ENCODE measurements at regions not wholly inside any gene's neighbourhood (a gene's known extent, or its start where the extent isn't known, plus 50 kb on each side); places are given as distances from the start of the nearest gene placed in this dataset.

- Histone ChIP-seq H3K4me3 (ENCODE audit: low read length) (no peak overlapping the region), H3K9me3 (ENCODE audit: control insufficient read depth, insufficient read depth, low read length) (no peaks in the 10 kb centered on the region), H3K79me2 (ENCODE audit: control insufficient read depth, low read length) (no peaks in the 10 kb centered on the region), H3K36me3 (ENCODE audit: control insufficient read depth, low read length) (no peaks in the 10 kb centered on the region), H3K4me1 (ENCODE audit: control insufficient read depth, low read length) (no peaks in the 10 kb centered on the region), H3K4me2 (ENCODE audit: low read length) (no peak overlapping the region), H3K27me3 (ENCODE audit: control insufficient read depth, low read length) (no peaks in the 10 kb centered on the region), H3K9me2 (replicated peaks; ENCODE audit: control insufficient read depth, low read length) (no peaks in the 10 kb centered on the region; the same call in 1 of the 2 replicates), H4K20me1 (ENCODE audit: control insufficient read depth, insufficient read depth, low read depth, low read length) (no peaks in the 10 kb centered on the region), H3K27ac (ENCODE audit: low read depth, low read length) (no peak overlapping the region), H3F3A (ENCODE audit: control insufficient read depth, insufficient read depth) (no peaks in the 10 kb centered on the region)
- TF ChIP-seq EZH2phosphoT487 (IDR thresholded peaks at IDR 0.05; ENCODE audit: borderline replicate concordance, low read length) = no peak
Measured at GRCh38 chr3:73874161-73874560, 249.4 kb upstream of the PDZRN3 start.

GRCh38 chr3:73868688-73869315 lies 244.1 kb upstream of the PDZRN3 start:
- Histone ChIP-seq H3K4me1 (ENCODE audit: control insufficient read depth, low read length) (no peaks in the 10 kb centered on the region), H4K20me1 (ENCODE audit: control insufficient read depth, insufficient read depth, low read depth, low read length) (no peaks in the 10 kb centered on the region), H3K4me3 (ENCODE audit: low read length) (no peak overlapping the region), H3K27me3 (ENCODE audit: control insufficient read depth, low read length) (no peaks in the 10 kb centered on the region), H3K4me2 (ENCODE audit: low read length) (no peak overlapping the region), H3F3A (ENCODE audit: control insufficient read depth, insufficient read depth) (no peaks in the 10 kb centered on the region), H3K79me2 (ENCODE audit: control insufficient read depth, low read length) (no peaks in the 10 kb centered on the region), H3K9me2 (replicated peaks; ENCODE audit: control insufficient read depth, low read length) (no peaks in the 10 kb centered on the region), H3K9me3 (ENCODE audit: control insufficient read depth, insufficient read depth, low read length) (no peaks in the 10 kb centered on the region), H3K27ac (ENCODE audit: low read depth, low read length) (no peak overlapping the region), H3K36me3 (ENCODE audit: control insufficient read depth, low read length) (no peaks in the 10 kb centered on the region)
- peak; percentile 45 for TF ChIP-seq CTCF (IDR thresholded peaks at IDR 0.05; ENCODE audit: low read depth, low read length, poor library complexity, severe bottlenecking)
- no peak for TF ChIP-seq EZH2phosphoT487 (IDR thresholded peaks at IDR 0.05; ENCODE audit: borderline replicate concordance, low read length)

- H3K27ac ChIP-seq (ENCODE audit: low read depth, low read length) = no peak overlapping the region
- TF ChIP-seq EZH2phosphoT487 (IDR thresholded peaks at IDR 0.05; ENCODE audit: borderline replicate concordance, low read length) (no peak), CTCF (IDR thresholded peaks at IDR 0.05; ENCODE audit: low read depth, low read length, poor library complexity, severe bottlenecking) (no peak)
Measured at GRCh38 chr3:73867524-73867923, 242.8 kb upstream of the PDZRN3 start.

GRCh38 chr3:73866846-73867245 lies 242.1 kb upstream of the PDZRN3 start:
- no peak overlapping the region for H3K4me2 ChIP-seq (ENCODE audit: low read length)
- H3K9me3 ChIP-seq (ENCODE audit: control insufficient read depth, insufficient read depth, low read length) = no peaks in the 10 kb centered on the region
- H3K79me2 ChIP-seq (ENCODE audit: control insufficient read depth, low read length) = no peaks in the 10 kb centered on the region
- H3K27me3 ChIP-seq (ENCODE audit: control insufficient read depth, low read length) = no peaks in the 10 kb centered on the region
- H4K20me1 ChIP-seq (ENCODE audit: control insufficient read depth, insufficient read depth, low read depth, low read length) = no peaks in the 10 kb centered on the region
- no peak overlapping the region for H3K4me3 ChIP-seq (ENCODE audit: low read length)
- H3K4me1 ChIP-seq (ENCODE audit: control insufficient read depth, low read length) = no peaks in the 10 kb centered on the region
- H3K9me2 ChIP-seq (replicated peaks; ENCODE audit: control insufficient read depth, low read length) = no peaks in the 10 kb centered on the region
- no peaks in the 10 kb centered on the region for H3F3A ChIP-seq (ENCODE audit: control insufficient read depth, insufficient read depth)
- no peaks in the 10 kb centered on the region for H3K36me3 ChIP-seq (ENCODE audit: control insufficient read depth, low read length)
- no peak for TF ChIP-seq EZH2phosphoT487 (IDR thresholded peaks at IDR 0.05; ENCODE audit: borderline replicate concordance, low read length)
- TF ChIP-seq CTCF (IDR thresholded peaks at IDR 0.05; ENCODE audit: low read depth, low read length, poor library complexity, severe bottlenecking) = no peak
- H3K27ac ChIP-seq (ENCODE audit: low read depth, low read length) = no peak overlapping the region

More at GRCh38 chr3:73867524-73867923, 242.8 kb upstream of the PDZRN3 start:
- Histone ChIP-seq H3K4me1 (ENCODE audit: control insufficient read depth, low read length) (no peaks in the 10 kb centered on the region), H3K4me2 (ENCODE audit: low read length) (no peak overlapping the region), H3K4me3 (ENCODE audit: low read length) (no peak overlapping the region), H3K9me3 (ENCODE audit: control insufficient read depth, insufficient read depth, low read length) (no peaks in the 10 kb centered on the region), H3K9me2 (replicated peaks; ENCODE audit: control insufficient read depth, low read length) (no peaks in the 10 kb centered on the region), H3K27me3 (ENCODE audit: control insufficient read depth, low read length) (no peaks in the 10 kb centered on the region), H3K36me3 (ENCODE audit: control insufficient read depth, low read length) (no peaks in the 10 kb centered on the region), H3F3A (ENCODE audit: control insufficient read depth, insufficient read depth) (no peaks in the 10 kb centered on the region), H3K79me2 (ENCODE audit: control insufficient read depth, low read length) (no peaks in the 10 kb centered on the region), H4K20me1 (ENCODE audit: control insufficient read depth, insufficient read depth, low read depth, low read length) (no peaks in the 10 kb centered on the region)
